ENCODE measurements at regions not wholly inside any gene's neighbourhood (a gene's known extent, or its start where the extent isn't known, plus 50 kb on each side); places are given as distances from the start of the nearest gene placed in this dataset. TPM values are rescaled to one million over a fixed set of nuclear protein-coding genes. Genes with fewer than 3 reads are reported as not detected.

Small RNA genes in the stretch of these regions (small RNA-seq; reads per million reads assigned to genes)
- gene AC011712.1 (ENCODE audit: low read depth) (not detected), gene MIR4318 (ENCODE audit: low read depth) (not detected), gene MIR5583-1 (ENCODE audit: low read depth) (not detected), gene RN7SKP182 (ENCODE audit: low read depth) (not detected), gene RNU6-1242P (ENCODE audit: low read depth) (not detected), gene RNU6-706P (ENCODE audit: low read depth) (not detected)
